ENCODE measurements at regions not wholly inside any gene's neighbourhood (a gene's known extent, or its start where the extent isn't known, plus 50 kb on each side); places are given as distances from the start of the nearest gene placed in this dataset.

- DNase-seq (ENCODE audit: low spot score): no peak
- ATAC-seq: no peak
These were observed 874.1 kb downstream of the GRM8 start for GRCh38 chr7:126378642-126379041.

GRCh38 chr7:126370038-126370668, 882.6 kb downstream of the GRM8 start:
- DNase-seq (ENCODE audit: low spot score) (no peak), ATAC-seq (no peak)

- DNase-seq (ENCODE audit: low spot score) (no peak), ATAC-seq (no peak)
These were observed 890.0 kb downstream of the GRM8 start for GRCh38 chr7:126362746-126363145.

- DNase-seq (ENCODE audit: low spot score): no peak
- no peak for ATAC-seq
These were observed 891.6 kb downstream of the GRM8 start for GRCh38 chr7:126361183-126361582.

GRCh38 chr7:126339813-126340212, 912.9 kb downstream of the GRM8 start:
- ATAC-seq (no peak), DNase-seq (ENCODE audit: low spot score) (no peak)

GRCh38 chr7:126305671-126306070, 947.1 kb downstream of the GRM8 start:
- DNase-seq (ENCODE audit: low spot score): no peak
- ATAC-seq: no peak

- no peak for ATAC-seq
- DNase-seq (ENCODE audit: low spot score): no peak
These were observed 948.8 kb downstream of the GRM8 start for GRCh38 chr7:126303926-126304325.

GRCh38 chr7:126302639-126303038, 950.1 kb downstream of the GRM8 start:
- DNase-seq (ENCODE audit: low spot score) (no peak), ATAC-seq (peak; percentile 49)

- ATAC-seq (no peak), DNase-seq (ENCODE audit: low spot score) (no peak)
These were observed 966.4 kb downstream of the GRM8 start for GRCh38 chr7:126286317-126286716.

- ATAC-seq (no peak), DNase-seq (ENCODE audit: low spot score) (no peak)
These were observed 1016.5 kb downstream of the GRM8 start for GRCh38 chr7:126236261-126236660.

GRCh38 chr7:126228356-126229061, 1024.2 kb downstream of the GRM8 start:
- DNase-seq (ENCODE audit: low spot score) (no peak), ATAC-seq (no peak)

GRCh38 chr7:126227643-126228042, 1025.1 kb downstream of the GRM8 start:
- ATAC-seq: no peak
- no peak for DNase-seq (ENCODE audit: low spot score)

GRCh38 chr7:126227055-126227454, 1025.7 kb downstream of the GRM8 start:
- no peak for ATAC-seq
- no peak for DNase-seq (ENCODE audit: low spot score)

GRCh38 chr7:126223729-126224128, 1029.0 kb downstream of the GRM8 start:
- no peak for DNase-seq (ENCODE audit: low spot score)
- ATAC-seq: no peak

GRCh38 chr7:126222782-126223181, 1030.0 kb downstream of the GRM8 start:
- DNase-seq (ENCODE audit: low spot score) (no peak), ATAC-seq (no peak)

- DNase-seq (ENCODE audit: low spot score): no peak
- no peak for ATAC-seq
These were observed 1037.0 kb downstream of the GRM8 start for GRCh38 chr7:126215785-126216184.

GRCh38 chr7:126213876-126214275, 1038.9 kb downstream of the GRM8 start:
- DNase-seq (ENCODE audit: low spot score) (no peak), ATAC-seq (no peak)

GRCh38 chr7:126211875-126212274, 1040.9 kb downstream of the GRM8 start:
- ATAC-seq: no peak

GRCh38 chr7:126210707-126211106, 1042.0 kb downstream of the GRM8 start:
- DNase-seq (ENCODE audit: low spot score) (no peak), ATAC-seq (no peak)

More at GRCh38 chr7:126211875-126212274, 1040.9 kb downstream of the GRM8 start:
- no peak for DNase-seq (ENCODE audit: low spot score)

GRCh38 chr7:126203185-126203584, 1049.6 kb downstream of the GRM8 start:
- ATAC-seq (no peak), DNase-seq (ENCODE audit: low spot score) (no peak)

- DNase-seq (ENCODE audit: low spot score): no peak
These were observed 1050.6 kb downstream of the GRM8 start for GRCh38 chr7:126202177-126202576.

GRCh38 chr7:126185959-126186580, 1066.7 kb downstream of the GRM8 start:
- DNase-seq (ENCODE audit: low spot score) (no peak), ATAC-seq (no peak)

More at GRCh38 chr7:126202177-126202576, 1050.6 kb downstream of the GRM8 start:
- no peak for ATAC-seq

All from left lobe of liver (tissue), 2 donors.